HUES48 (cell line): ENCODE measurements at regions not wholly inside any gene's neighbourhood (a gene's known extent, or its start where the extent isn't known, plus 50 kb on each side); places are given as distances from the start of the nearest gene placed in this dataset.

Source experiments
- H3K27ac ChIP-seq: one replicate; pipeline ENCODE4 v1.7.0; 2013; ENCODE audit warnings: low read depth, low read length, inconsistent platforms
- H3K27me3 ChIP-seq: 2 replicates; pipeline ENCODE4 v1.6.1; 2013; ENCODE audit warnings: mild to moderate bottlenecking, low read length; ENCODE audit not compliant: control insufficient read depth, insufficient read depth
- H3K36me3 ChIP-seq: 2 replicates; pipeline ENCODE4 v1.6.1; 2013; ENCODE audit warnings: low read length; ENCODE audit not compliant: control insufficient read depth, insufficient read depth
- H3K4me1 ChIP-seq: 2 replicates; pipeline ENCODE4 v1.6.1; 2013; ENCODE audit warnings: mild to moderate bottlenecking, low read length; ENCODE audit not compliant: control insufficient read depth, insufficient read depth
- H3K4me3 ChIP-seq: 2 replicates; pipeline ENCODE4 v1.5.1; 2013; ENCODE audit warnings: mild to moderate bottlenecking, low read depth, low read length
- H3K9ac ChIP-seq: 2 replicates; pipeline ENCODE4 v1.6.1; 2013; ENCODE audit warnings: mild to moderate bottlenecking, low read depth, low read length, moderate library complexity
- H3K9me3 ChIP-seq: 2 replicates; pipeline ENCODE4 v1.6.1; 2013; ENCODE audit warnings: low read length; ENCODE audit not compliant: control insufficient read depth, insufficient read depth

GRCh38 chr2:3007135-3007534, 370.5 kb downstream of the EIPR1 start:
- no peaks in the 10 kb centered on the region for H3K9me3 ChIP-seq
- no peak overlapping the region for H3K27ac ChIP-seq

GRCh38 chr2:3005859-3006501, 371.6 kb downstream of the EIPR1 start:
- Histone ChIP-seq H3K4me3 (no peak overlapping the region), H3K4me1 (no peaks in the 10 kb centered on the region), H3K27me3 (no peaks in the 10 kb centered on the region), H3K27ac (no peak overlapping the region), H3K9me3 (no peaks in the 10 kb centered on the region), H3K9ac (no peak overlapping the region), H3K36me3 (no peaks in the 10 kb centered on the region)

More at GRCh38 chr2:3007135-3007534, 370.5 kb downstream of the EIPR1 start:
- H3K4me3 ChIP-seq, result no peak overlapping the region
- H3K27me3 ChIP-seq, result no peaks in the 10 kb centered on the region
- H3K4me1 ChIP-seq, result no peaks in the 10 kb centered on the region
- no peaks in the 10 kb centered on the region for H3K36me3 ChIP-seq
- H3K9ac ChIP-seq, result no peak overlapping the region

GRCh38 chr2:3001615-3002560, 375.7 kb downstream of the EIPR1 start:
- no peak overlapping the region for H3K4me3 ChIP-seq

GRCh38 chr2:3000968-3001367, 376.6 kb downstream of the EIPR1 start:
- H3K9me3 ChIP-seq, result no peaks in the 10 kb centered on the region
- H3K4me1 ChIP-seq, result no peaks in the 10 kb centered on the region
- no peak overlapping the region for H3K4me3 ChIP-seq
- no peaks in the 10 kb centered on the region for H3K36me3 ChIP-seq
- H3K27ac ChIP-seq, result no peak overlapping the region
- H3K9ac ChIP-seq, result no peak overlapping the region
- no peaks in the 10 kb centered on the region for H3K27me3 ChIP-seq

More at GRCh38 chr2:3001615-3002560, 375.7 kb downstream of the EIPR1 start:
- Histone ChIP-seq H3K4me1 (no peaks in the 10 kb centered on the region), H3K36me3 (no peaks in the 10 kb centered on the region), H3K27me3 (no peaks in the 10 kb centered on the region), H3K9ac (no peak overlapping the region), H3K9me3 (no peaks in the 10 kb centered on the region), H3K27ac (no peak overlapping the region)

- H3K4me3 ChIP-seq, result no peak overlapping the region
- H3K27ac ChIP-seq, result no peak overlapping the region
- H3K27me3 ChIP-seq, result no peaks in the 10 kb centered on the region
- H3K9ac ChIP-seq, result no peak overlapping the region
- no peaks in the 10 kb centered on the region for H3K9me3 ChIP-seq
- no peaks in the 10 kb centered on the region for H3K4me1 ChIP-seq
- no peaks in the 10 kb centered on the region for H3K36me3 ChIP-seq
Observed at GRCh38 chr2:3000125-3000524, 377.5 kb downstream of the EIPR1 start.

GRCh38 chr2:2998971-2999370, 378.6 kb downstream of the EIPR1 start:
- Histone ChIP-seq H3K36me3 (no peaks in the 10 kb centered on the region), H3K4me1 (no peaks in the 10 kb centered on the region), H3K27ac (no peak overlapping the region), H3K9ac (no peak overlapping the region), H3K27me3 (no peaks in the 10 kb centered on the region), H3K4me3 (no peak overlapping the region), H3K9me3 (no peaks in the 10 kb centered on the region)

GRCh38 chr2:2993172-2993692, 384.4 kb downstream of the EIPR1 start:
- H3K9ac ChIP-seq, result no peak overlapping the region
- no peaks in the 10 kb centered on the region for H3K36me3 ChIP-seq
- H3K4me3 ChIP-seq, result no peak overlapping the region
- no peaks in the 10 kb centered on the region; the same call in 1 of the 2 replicates for H3K9me3 ChIP-seq
- no peak overlapping the region for H3K27ac ChIP-seq
- H3K4me1 ChIP-seq, result no peaks in the 10 kb centered on the region
- no peaks in the 10 kb centered on the region for H3K27me3 ChIP-seq

GRCh38 chr2:2992634-2993033, 385.0 kb downstream of the EIPR1 start:
- Histone ChIP-seq H3K4me1 (no peaks in the 10 kb centered on the region), H3K27me3 (no peaks in the 10 kb centered on the region), H3K27ac (no peak overlapping the region), H3K9me3 (no peaks in the 10 kb centered on the region; the same call in 1 of the 2 replicates), H3K36me3 (no peaks in the 10 kb centered on the region), H3K9ac (no peak overlapping the region), H3K4me3 (no peak overlapping the region)

- no peak overlapping the region for H3K9ac ChIP-seq
- H3K27ac ChIP-seq, result no peak overlapping the region
- H3K9me3 ChIP-seq, result no peaks in the 10 kb centered on the region; the same call in 1 of the 2 replicates
- H3K4me1 ChIP-seq, result no peaks in the 10 kb centered on the region
- H3K36me3 ChIP-seq, result no peaks in the 10 kb centered on the region
- H3K4me3 ChIP-seq, result no peak overlapping the region
- H3K27me3 ChIP-seq, result no peaks in the 10 kb centered on the region
Observed at GRCh38 chr2:2985020-2985419, 392.6 kb downstream of the EIPR1 start.

- H3K4me3 ChIP-seq, result no peak overlapping the region
Observed at GRCh38 chr2:2981000-2981399, 396.6 kb downstream of the EIPR1 start.

GRCh38 chr2:2974982-2975381, 402.6 kb downstream of the EIPR1 start:
- H3K36me3 ChIP-seq, result no peaks in the 10 kb centered on the region
- H3K27me3 ChIP-seq, result no peaks in the 10 kb centered on the region
- H3K4me3 ChIP-seq, result no peak overlapping the region
- no peaks in the 10 kb centered on the region for H3K4me1 ChIP-seq
- no peak overlapping the region for H3K9ac ChIP-seq
- no peaks in the 10 kb centered on the region; the same call in 1 of the 2 replicates for H3K9me3 ChIP-seq
- no peak overlapping the region for H3K27ac ChIP-seq

More at GRCh38 chr2:2981000-2981399, 396.6 kb downstream of the EIPR1 start:
- Histone ChIP-seq H3K27ac (no peak overlapping the region), H3K36me3 (no peaks in the 10 kb centered on the region), H3K9me3 (no peaks in the 10 kb centered on the region; the same call in 1 of the 2 replicates), H3K4me1 (no peaks in the 10 kb centered on the region), H3K27me3 (no peaks in the 10 kb centered on the region), H3K9ac (no peak overlapping the region)
